Activated T-cell treated with anti-CD3 and anti-CD28 coated beads, Interleukin-2, amount 50 U/mL, for 72 hours (primary cell): ENCODE measurements at regions not wholly inside any gene's neighbourhood (a gene's known extent, or its start where the extent isn't known, plus 50 kb on each side); places are given as distances from the start of the nearest gene placed in this dataset.
"Not testable (repeated sequence)": the region's sequence is repeated elsewhere in the genome, so short reads cannot be mapped to it uniquely, and the experiment has no call there.

Source experiments
- ATAC-seq, 2 donors: fragments of 150-1000 bp; cut with Tn5 transposase; replicated peaks in 1 of 2; 2 replicates each; pipeline ENCODE4 v1.10.0; 2021; ENCODE audit warnings: moderate library complexity in 2 of 2, mild to moderate bottlenecking in 1 of 2
- DNase-seq, 2 donors: peaks; one replicate each; pipeline ENCODE4 v3.0.0; 2021 to 2022; ENCODE audit warnings: mixed read lengths in 1 of 2
- H3K27ac Mint-ChIP-seq: one replicate; pipeline ENCODE4 v1.8.0; 2022; ENCODE audit warnings: mild to moderate bottlenecking, moderate library complexity, mixed read lengths
- H3K27me3 Mint-ChIP-seq: one replicate; pipeline ENCODE4 v1.8.0; 2022; ENCODE audit warnings: low read depth, mixed read lengths
- H3K36me3 Mint-ChIP-seq, 2 donors: one replicate each; pipeline ENCODE4 v1.8.0; 2022; ENCODE audit warnings: mixed read lengths in 2 of 2, mild to moderate bottlenecking in 1 of 2; ENCODE audit not compliant: insufficient read depth in 2 of 2
- H3K4me1 Mint-ChIP-seq: one replicate; pipeline ENCODE4 v1.8.0; 2022; ENCODE audit warnings: low read depth, mixed read lengths
- H3K4me3 Mint-ChIP-seq, 2 donors: one replicate each; pipeline ENCODE4 v1.8.0; 2022; ENCODE audit warnings: mild to moderate bottlenecking in 2 of 2, mixed read lengths in 2 of 2, moderate library complexity in 2 of 2
- H3K9me3 Mint-ChIP-seq, 2 donors: one replicate each; pipeline ENCODE4 v1.8.0; 2022; ENCODE audit warnings: mixed read lengths in 2 of 2

DNA sequence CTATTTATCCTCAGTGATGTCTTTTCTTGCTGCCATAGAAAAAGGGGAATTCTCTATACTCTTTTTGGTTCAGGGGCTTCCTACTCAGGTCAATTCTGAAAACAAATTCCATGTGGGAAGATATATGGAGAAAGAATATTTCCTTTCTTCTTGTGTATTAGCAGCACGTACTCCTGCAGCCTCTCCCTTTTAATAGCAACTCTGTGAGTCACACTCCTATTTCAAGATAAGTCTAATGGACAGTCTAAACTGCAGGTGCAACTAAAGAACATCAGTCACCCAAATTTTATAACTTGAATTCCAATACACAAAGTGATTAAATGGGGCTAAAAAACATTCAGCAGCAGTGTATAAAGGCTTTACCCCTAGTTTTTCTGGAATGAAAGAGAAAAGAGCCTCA, 942.2 kb downstream of the CNTNAP5 start:
- Mint-ChIP-seq H3K36me3 (peaks cover 0 to 2% of the 10 kb centered on the region in 2 donors), H3K9me3 (peaks cover 0 to 1% of the 10 kb centered on the region in 2 donors), H3K27ac (no peak overlapping the region), H3K4me1 (no peaks in the 10 kb centered on the region), H3K4me3 (no peak overlapping the region), H3K27me3 (no peaks in the 10 kb centered on the region)
- ATAC-seq = no peak
- no peak for DNase-seq

DNA sequence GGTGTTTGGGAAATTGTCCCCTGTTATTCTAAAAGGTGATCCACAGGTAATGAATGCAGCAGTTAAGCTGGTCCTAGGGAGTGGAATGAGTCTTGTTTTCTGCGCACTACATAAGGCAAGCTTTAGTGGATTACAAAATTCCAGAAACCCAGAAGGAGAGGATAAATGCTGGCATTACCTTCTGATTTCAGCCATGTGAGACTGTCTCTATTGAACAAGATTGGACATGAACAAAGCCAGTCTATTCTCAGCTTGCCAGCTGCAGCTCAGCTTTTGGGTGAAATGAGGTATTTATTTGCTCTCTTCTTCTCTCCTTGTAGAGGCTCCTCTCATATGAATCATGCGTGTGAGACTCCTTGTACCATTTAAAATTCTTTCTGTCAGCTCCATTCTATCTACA, 944.9 kb downstream of the CNTNAP5 start:
- Mint-ChIP-seq H3K27ac (no peak overlapping the region), H3K9me3 (peaks cover 2 to 7% of the 10 kb centered on the region in 2 donors), H3K4me3 (no peak overlapping the region), H3K27me3 (no peaks in the 10 kb centered on the region), H3K4me1 (no peaks in the 10 kb centered on the region), H3K36me3 (no peaks in the 10 kb centered on the region)
- DNase-seq (no peak), ATAC-seq (no peak)

GRCh38 chr2:124973396-124973795, 948.3 kb downstream of the CNTNAP5 start:
- Mint-ChIP-seq H3K36me3 (no peaks in the 10 kb centered on the region), H3K9me3 (peaks cover 6 to 11% of the 10 kb centered on the region in 2 donors), H3K27ac (no peak overlapping the region), H3K4me3 (no peak overlapping the region), H3K4me1 (no peaks in the 10 kb centered on the region), H3K27me3 (no peaks in the 10 kb centered on the region)
- ATAC-seq (no peak), DNase-seq (no peak)

- no peak overlapping the region for H3K27ac Mint-ChIP-seq
- DNase-seq (no peak), ATAC-seq (no peak)
- no peaks in the 10 kb centered on the region for H3K27me3 Mint-ChIP-seq
- no peaks in the 10 kb centered on the region for H3K36me3 Mint-ChIP-seq
- H3K4me3 Mint-ChIP-seq = no peak overlapping the region
- H3K9me3 Mint-ChIP-seq = peaks cover 6 to 14% of the 10 kb centered on the region in 2 donors
- no peaks in the 10 kb centered on the region for H3K4me1 Mint-ChIP-seq
Measured at GRCh38 chr2:124975224-124975623, 950.1 kb downstream of the CNTNAP5 start.

GRCh38 chr2:124975648-124976047, 950.6 kb downstream of the CNTNAP5 start:
- Mint-ChIP-seq H3K9me3 (peaks cover 6 to 13% of the 10 kb centered on the region in 2 donors), H3K4me1 (no peaks in the 10 kb centered on the region), H3K27me3 (no peaks in the 10 kb centered on the region), H3K27ac (no peak overlapping the region), H3K4me3 (no peak overlapping the region), H3K36me3 (no peaks in the 10 kb centered on the region)
- no peak for ATAC-seq
- no peak for DNase-seq

DNA sequence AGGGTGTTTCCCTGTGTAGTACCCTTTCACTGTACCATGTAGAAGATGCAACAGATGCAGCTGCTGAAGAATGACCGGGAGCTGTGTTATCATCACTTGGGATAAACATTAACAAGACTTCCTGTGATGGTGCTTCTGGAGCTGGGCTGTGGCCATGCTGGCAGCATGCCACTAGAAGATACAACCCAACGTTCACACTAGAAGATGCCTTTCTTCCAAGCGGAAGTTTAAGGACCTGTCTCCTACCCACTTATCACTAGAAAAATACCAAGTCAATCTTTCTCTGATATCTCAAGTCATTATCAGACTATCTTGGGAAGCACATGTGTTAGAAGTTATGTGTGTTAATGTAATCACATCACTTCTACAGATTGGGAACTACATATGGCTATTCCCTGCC, 953.5 kb downstream of the CNTNAP5 start:
- no peak for ATAC-seq
- H3K27ac Mint-ChIP-seq = no peak overlapping the region
- peaks cover 6 to 17% of the 10 kb centered on the region in 2 donors for H3K9me3 Mint-ChIP-seq
- no peaks in the 10 kb centered on the region for H3K4me1 Mint-ChIP-seq
- H3K4me3 Mint-ChIP-seq = no peak overlapping the region
- no peaks in the 10 kb centered on the region for H3K36me3 Mint-ChIP-seq
- H3K27me3 Mint-ChIP-seq = no peaks in the 10 kb centered on the region
- no peak for DNase-seq

DNA sequence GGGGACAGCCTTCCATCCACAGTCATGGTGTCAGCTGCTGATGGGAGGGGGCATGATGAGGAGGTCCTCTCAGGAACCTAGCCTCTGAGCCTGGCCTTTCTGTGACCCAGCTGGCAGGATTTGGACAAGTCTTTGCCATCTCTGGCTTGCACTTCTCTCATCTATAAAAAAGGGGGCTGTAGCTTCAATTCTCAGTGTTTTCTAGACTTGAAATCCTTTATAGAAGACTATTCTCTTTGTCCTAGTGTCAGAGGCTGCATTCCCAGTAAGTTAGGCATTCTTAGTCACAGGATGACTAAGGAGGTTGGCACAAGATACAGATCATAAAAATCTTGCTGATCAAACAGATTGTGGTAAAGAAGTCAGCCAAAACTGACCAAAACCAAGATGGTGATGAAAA, 958.5 kb downstream of the CNTNAP5 start:
- DNase-seq = no peak
- Mint-ChIP-seq H3K27me3 (no peaks in the 10 kb centered on the region), H3K4me3 (no peak overlapping the region), H3K9me3 (peaks cover 8 to 11% of the 10 kb centered on the region in 2 donors), H3K27ac (no peak overlapping the region), H3K36me3 (peaks cover 2 to 4% of the 10 kb centered on the region in 2 donors), H3K4me1 (no peaks in the 10 kb centered on the region)
- ATAC-seq = no peak

- DNase-seq = no peak
- ATAC-seq = no peak
- Mint-ChIP-seq H3K36me3 (peaks cover 2 to 4% of the 10 kb centered on the region in 2 donors), H3K9me3 (peaks cover 8% of the 10 kb centered on the region in 2 donors), H3K4me1 (no peaks in the 10 kb centered on the region), H3K27me3 (no peaks in the 10 kb centered on the region), H3K27ac (no peak overlapping the region), H3K4me3 (no peak overlapping the region)
Measured at GRCh38 chr2:124985270-124985669, 960.2 kb downstream of the CNTNAP5 start.

DNA sequence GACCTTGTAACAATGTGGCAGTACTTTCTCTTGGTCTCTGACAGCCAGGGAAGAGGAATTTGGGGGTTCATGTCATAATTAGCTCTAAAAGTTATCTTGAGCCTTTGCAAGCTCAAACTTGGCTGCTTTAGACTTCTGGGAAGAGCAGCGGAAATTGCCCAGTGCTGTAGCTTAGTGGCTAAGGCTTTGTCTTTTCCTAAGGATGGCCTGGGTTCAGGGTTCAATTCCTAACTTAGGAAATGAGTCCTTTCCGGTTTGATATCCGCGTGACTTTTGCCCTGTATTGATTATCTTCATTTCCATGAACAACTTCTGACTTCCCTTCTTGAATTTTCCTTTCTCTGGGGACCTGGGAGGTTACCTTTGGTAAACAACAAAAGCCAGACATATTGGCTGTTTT, 961.0 kb downstream of the CNTNAP5 start:
- Mint-ChIP-seq H3K4me3 (no peak overlapping the region), H3K27ac (no peak overlapping the region), H3K27me3 (no peaks in the 10 kb centered on the region), H3K9me3 (peaks cover 6% of the 10 kb centered on the region in 2 donors), H3K4me1 (no peaks in the 10 kb centered on the region), H3K36me3 (peaks cover 2 to 4% of the 10 kb centered on the region in 2 donors)
- DNase-seq (no peak), ATAC-seq (no peak)

GRCh38 chr2:124986870-124987269, 961.8 kb downstream of the CNTNAP5 start:
- not testable (repeated sequence) for H3K36me3 Mint-ChIP-seq, H3K4me3 Mint-ChIP-seq, H3K27ac Mint-ChIP-seq, H3K9me3 Mint-ChIP-seq, DNase-seq, H3K4me1 Mint-ChIP-seq, ATAC-seq, H3K27me3 Mint-ChIP-seq

GRCh38 chr2:124987436-124987835, 962.3 kb downstream of the CNTNAP5 start:
- H3K9me3 Mint-ChIP-seq, H3K4me1 Mint-ChIP-seq, H3K4me3 Mint-ChIP-seq, H3K27ac Mint-ChIP-seq, H3K36me3 Mint-ChIP-seq, DNase-seq, H3K27me3 Mint-ChIP-seq, ATAC-seq: not testable (repeated sequence)

DNA sequence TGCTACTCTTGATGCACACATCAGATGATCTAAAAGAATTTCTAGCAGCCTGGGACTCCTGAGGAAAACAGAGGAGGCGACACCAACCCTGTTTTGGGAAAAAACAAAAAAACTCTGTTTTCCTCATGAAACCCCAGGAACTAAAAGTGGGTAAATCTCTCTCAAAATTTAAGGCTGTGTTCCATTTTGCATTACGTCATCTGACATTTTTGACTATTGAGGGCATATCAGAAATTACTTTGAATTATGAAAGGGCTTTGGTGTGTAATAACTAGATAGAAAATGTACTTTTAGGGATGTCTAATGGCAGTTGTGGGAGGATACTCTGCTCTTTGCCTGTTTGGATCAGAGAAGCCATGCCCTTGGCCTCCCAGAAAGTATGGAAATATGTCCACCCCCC, 963.0 kb downstream of the CNTNAP5 start:
- H3K9me3 Mint-ChIP-seq = peaks cover 6% of the 10 kb centered on the region in 2 donors
- DNase-seq (no peak), ATAC-seq (no peak)
- no peaks in the 10 kb centered on the region for H3K27me3 Mint-ChIP-seq
- H3K4me1 Mint-ChIP-seq = no peaks in the 10 kb centered on the region
- no peak overlapping the region for H3K27ac Mint-ChIP-seq
- H3K36me3 Mint-ChIP-seq = peaks cover 2 to 4% of the 10 kb centered on the region in 2 donors
- H3K4me3 Mint-ChIP-seq = no peak overlapping the region

DNA sequence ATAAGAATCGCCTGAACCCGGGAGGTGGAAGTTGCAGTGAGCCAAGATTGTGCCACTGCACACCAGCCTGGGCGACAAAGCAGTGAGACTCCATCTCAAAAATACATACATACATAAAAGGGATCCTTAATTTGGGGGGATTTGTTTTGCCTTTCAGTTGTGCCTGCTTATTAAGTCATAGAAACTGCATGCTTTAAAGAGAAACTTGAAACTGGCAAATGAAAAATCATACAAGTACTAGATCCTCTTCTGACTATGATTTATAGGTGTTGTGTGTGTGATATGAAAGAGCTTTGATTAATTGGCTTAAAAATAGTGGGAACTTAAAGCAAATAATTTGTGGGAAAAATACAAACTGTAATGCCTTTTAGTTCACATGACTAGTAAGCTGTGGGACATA, 963.7 kb downstream of the CNTNAP5 start:
- no peak for ATAC-seq
- Mint-ChIP-seq H3K27me3 (no peaks in the 10 kb centered on the region), H3K9me3 (peaks cover 4 to 6% of the 10 kb centered on the region in 2 donors), H3K36me3 (peaks cover 2 to 4% of the 10 kb centered on the region in 2 donors), H3K27ac (no peak overlapping the region), H3K4me1 (no peaks in the 10 kb centered on the region), H3K4me3 (no peak overlapping the region)
- DNase-seq = no peak

- Mint-ChIP-seq H3K9me3 (peaks cover 2 to 6% of the 10 kb centered on the region in 2 donors), H3K27ac (no peak overlapping the region), H3K36me3 (no peaks in the 10 kb centered on the region), H3K4me1 (no peaks in the 10 kb centered on the region), H3K4me3 (no peak overlapping the region), H3K27me3 (no peaks in the 10 kb centered on the region)
- ATAC-seq (no peak), DNase-seq (no peak)
Measured at GRCh38 chr2:124993809-124994208, 968.7 kb downstream of the CNTNAP5 start.
